Gastrocnemius medialis (tissue), 4 donors: ENCODE measurements at regions not wholly inside any gene's neighbourhood (a gene's known extent, or its start where the extent isn't known, plus 50 kb on each side); places are given as distances from the start of the nearest gene placed in this dataset.

Source experiments
- ATAC-seq, 2 donors: fragments of 150-250 bp; one replicate each; pipeline ENCODE4 v1.9.1; 2016
- DNase-seq, 2 donors: peaks; one replicate each; pipeline ENCODE4 v3.0.0-alpha.2; 2019
- H3K27ac ChIP-seq, 4 donors: fragments of 200-600 bp; sonication (generic); 1 replicate in 1 of 4; 2 replicates in 3 of 4; pipeline ENCODE4 v1.5.1; 2016 to 2018; ENCODE audit warnings: mild to moderate bottlenecking in 2 of 4, moderate library complexity in 1 of 4
- H3K27me3 ChIP-seq, 3 donors: fragments of 200-600 bp; sonication (generic) in 2 of 3; 1 replicate in 1 of 3; 2 replicates in 2 of 3; pipeline versions ENCODE4 v1.5.1 to v1.6.0; 2016 to 2019; ENCODE audit warnings: mild to moderate bottlenecking in 1 of 3, moderate library complexity in 1 of 3
- H3K36me3 ChIP-seq, 2 donors: fragments of 200-600 bp; sonication (generic) in 1 of 2; one replicate each; pipeline ENCODE4 v1.5.1; 2017 to 2018
- H3K4me1 ChIP-seq, 2 donors: fragments of 200-600 bp; sonication (generic) in 1 of 2; one replicate each; pipeline ENCODE4 v1.5.1; 2016 to 2017; ENCODE audit warnings: mild to moderate bottlenecking in 2 of 2
- H3K4me3 ChIP-seq, 4 donors: fragments of 200-600 bp; sonication (generic) in 3 of 4; 1 replicate in 1 of 4; 2 replicates in 3 of 4; pipeline ENCODE4 v1.5.1; 2016 to 2019; ENCODE audit warnings: mild to moderate bottlenecking in 2 of 4
- H3K9me3 ChIP-seq, 3 donors: fragments of 200-600 bp; sonication (generic) in 2 of 3; 1 replicate in 1 of 3; 2 replicates in 2 of 3; pipeline ENCODE4 v1.5.1; 2016 to 2019
- POLR2A ChIP-seq, 2 donors: fragments of 450-650 bp; IDR thresholded peaks; one replicate each; pipeline ENCODE4 v1.6.1; 2017; ENCODE audit warnings: antibody characterized with exemption in 2 of 2, mild to moderate bottlenecking in 2 of 2, moderate library complexity in 2 of 2
- in situ Hi-C, 4 donors: fragments of 200-750 bp; cut with MboI; loops; one replicate each; pipeline versions ENCODE4 v1.15.0 to v1.8.0; 2017; ENCODE audit warnings: low sequenced_read_pairs in 4 of 4
- intact Hi-C: fragments of 100-400 bp; cut with DNase I; formaldehyde crosslinking; loops from one replicate; pipeline ENCODE4 v1.15.1; 2023; ENCODE audit warnings: low total_unique reads
- TF ChIP-seq, protein P1 (sequence below), 5 experiments: fragments of 450-650 bp in 3 of 5; fragments of 200-600 bp in 2 of 5; sonication (generic) in 2 of 5; IDR thresholded peaks in 4 of 5; conservative IDR thresholded peaks in 1 of 5; 1 replicate in 4 of 5; 2 replicates in 1 of 5; pipeline ENCODE4 v1.5.1; 2016 to 2019; ENCODE audit warnings: antibody characterized with exemption in 5 of 5, mild to moderate bottlenecking in 3 of 5, moderate library complexity in 3 of 5

DNA sequence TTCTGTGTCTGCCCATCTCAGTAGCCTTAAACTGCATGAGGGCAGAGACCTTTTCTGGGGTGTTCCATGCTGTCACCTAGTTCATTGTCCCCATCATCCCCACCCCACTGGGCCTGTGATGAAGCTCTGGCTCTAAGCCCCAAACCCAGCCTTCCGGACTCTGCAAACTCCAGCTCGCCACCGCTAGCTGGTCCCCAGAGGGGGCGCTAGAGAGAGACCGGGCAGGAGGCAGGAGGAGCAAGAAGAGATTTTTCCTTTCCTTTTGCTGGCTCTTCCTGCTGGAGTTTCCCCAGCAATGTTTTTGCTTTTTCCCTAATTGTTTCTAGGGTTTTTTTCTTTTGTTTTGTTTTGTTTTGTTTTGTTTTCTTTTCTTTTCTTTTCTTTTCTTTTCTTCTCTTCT is 234.4 kb downstream of the TEX36 start:
- TF ChIP-seq, protein P1, sequence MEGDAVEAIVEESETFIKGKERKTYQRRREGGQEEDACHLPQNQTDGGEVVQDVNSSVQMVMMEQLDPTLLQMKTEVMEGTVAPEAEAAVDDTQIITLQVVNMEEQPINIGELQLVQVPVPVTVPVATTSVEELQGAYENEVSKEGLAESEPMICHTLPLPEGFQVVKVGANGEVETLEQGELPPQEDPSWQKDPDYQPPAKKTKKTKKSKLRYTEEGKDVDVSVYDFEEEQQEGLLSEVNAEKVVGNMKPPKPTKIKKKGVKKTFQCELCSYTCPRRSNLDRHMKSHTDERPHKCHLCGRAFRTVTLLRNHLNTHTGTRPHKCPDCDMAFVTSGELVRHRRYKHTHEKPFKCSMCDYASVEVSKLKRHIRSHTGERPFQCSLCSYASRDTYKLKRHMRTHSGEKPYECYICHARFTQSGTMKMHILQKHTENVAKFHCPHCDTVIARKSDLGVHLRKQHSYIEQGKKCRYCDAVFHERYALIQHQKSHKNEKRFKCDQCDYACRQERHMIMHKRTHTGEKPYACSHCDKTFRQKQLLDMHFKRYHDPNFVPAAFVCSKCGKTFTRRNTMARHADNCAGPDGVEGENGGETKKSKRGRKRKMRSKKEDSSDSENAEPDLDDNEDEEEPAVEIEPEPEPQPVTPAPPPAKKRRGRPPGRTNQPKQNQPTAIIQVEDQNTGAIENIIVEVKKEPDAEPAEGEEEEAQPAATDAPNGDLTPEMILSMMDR (IDR thresholded peaks at IDR 0.05 in 4 of 5, conservative IDR thresholded peaks at IDR 0.05 in 1 of 5), result no peak
- TF ChIP-seq POLR2A (IDR thresholded peaks at IDR 0.05), result no peak
- no peak overlapping the region for H3K4me3 ChIP-seq
- peaks cover 0 to 3% (median 0%) of the 10 kb centered on the region in 3 donors for H3K27me3 ChIP-seq
- H3K27ac ChIP-seq, result no peak overlapping the region
- DNase-seq (no peak), ATAC-seq (no peak)
- no peaks in the 10 kb centered on the region for H3K4me1 ChIP-seq
- no peaks in the 10 kb centered on the region for H3K36me3 ChIP-seq
- no peaks in the 10 kb centered on the region for H3K9me3 ChIP-seq
- intact Hi-C loops (no loop called here), in situ Hi-C loops (no loop called here)

DNA sequence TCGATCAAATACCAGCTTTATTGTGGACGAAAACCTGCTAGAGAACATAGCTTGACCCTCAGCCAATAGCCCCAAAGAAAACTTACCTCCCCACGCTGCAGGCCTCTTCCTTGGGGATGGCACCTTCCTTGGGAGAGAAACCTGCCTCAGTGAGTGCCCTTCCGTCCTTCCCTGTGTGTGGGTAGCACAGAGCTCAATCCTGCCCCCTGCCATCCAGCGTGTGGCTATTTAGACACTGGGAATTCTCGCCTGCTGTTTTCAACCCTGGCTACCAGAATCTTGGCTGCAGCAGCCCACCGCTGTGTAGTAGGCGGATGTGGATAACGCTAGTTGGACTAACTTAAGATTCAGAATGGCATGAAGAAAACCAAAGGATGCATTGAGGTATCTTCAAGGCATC is 238.2 kb downstream of the TEX36 start:
- ATAC-seq (no peak), DNase-seq (no peak)
- Histone ChIP-seq H3K27me3 (no peaks in the 10 kb centered on the region), H3K9me3 (no peaks in the 10 kb centered on the region), H3K4me3 (no peak overlapping the region), H3K4me1 (no peaks in the 10 kb centered on the region), H3K36me3 (no peaks in the 10 kb centered on the region), H3K27ac (no peak overlapping the region)
- no peak for TF ChIP-seq POLR2A (IDR thresholded peaks at IDR 0.05)
- TF ChIP-seq, protein P1 (IDR thresholded peaks at IDR 0.05 in 4 of 5, conservative IDR thresholded peaks at IDR 0.05 in 1 of 5), result no peak
- intact Hi-C loops, result no loop called here
- in situ Hi-C loops, result no loop called here

DNA sequence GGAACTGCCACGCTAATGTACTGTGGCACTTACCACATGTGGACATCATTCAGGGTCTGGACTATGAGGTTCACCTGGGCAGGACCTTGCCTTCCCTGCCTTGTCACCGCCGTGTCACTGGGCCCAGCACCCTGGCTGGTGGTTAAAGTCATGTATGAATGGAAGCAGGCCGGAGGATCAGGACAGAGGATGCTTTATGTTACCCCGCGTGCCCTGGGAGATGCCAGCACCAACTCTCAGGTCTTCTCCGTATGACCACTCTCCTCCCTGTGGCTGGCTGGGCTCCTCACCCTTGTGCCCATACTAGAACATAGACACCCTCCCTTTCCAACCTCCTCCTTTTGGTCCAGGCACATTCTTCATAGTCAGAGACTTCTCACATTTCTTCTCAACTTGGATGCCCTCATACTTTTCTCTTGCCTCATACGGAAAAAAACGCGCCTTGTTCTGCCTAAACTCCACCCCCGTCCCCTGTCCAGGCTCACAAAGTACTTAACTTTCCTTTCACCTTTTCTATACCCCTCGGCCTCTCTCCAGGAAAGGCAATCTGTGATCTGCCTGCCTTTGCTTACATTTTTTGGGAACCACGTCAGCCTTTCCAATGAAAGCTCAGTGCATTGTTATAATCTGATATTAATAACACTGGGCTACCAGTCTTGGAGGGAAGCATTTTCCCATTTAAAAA is 240.0 kb downstream of the TEX36 start:
- ATAC-seq, result no peak
- H3K27ac ChIP-seq, result no peak overlapping the region
- no peak for TF ChIP-seq POLR2A (IDR thresholded peaks at IDR 0.05)
- TF ChIP-seq, protein P1 (IDR thresholded peaks at IDR 0.05 in 4 of 5, conservative IDR thresholded peaks at IDR 0.05 in 1 of 5), result no peak
- peaks cover 0 to 4% (median 0%) of the 10 kb centered on the region in 3 donors for H3K27me3 ChIP-seq
- no peaks in the 10 kb centered on the region for H3K36me3 ChIP-seq
- no peak for DNase-seq
- H3K9me3 ChIP-seq, result no peaks in the 10 kb centered on the region
- in situ Hi-C loops (no loop called here), intact Hi-C loops (no loop called here)
- H3K4me1 ChIP-seq, result no peaks in the 10 kb centered on the region
- no peak overlapping the region for H3K4me3 ChIP-seq

DNA sequence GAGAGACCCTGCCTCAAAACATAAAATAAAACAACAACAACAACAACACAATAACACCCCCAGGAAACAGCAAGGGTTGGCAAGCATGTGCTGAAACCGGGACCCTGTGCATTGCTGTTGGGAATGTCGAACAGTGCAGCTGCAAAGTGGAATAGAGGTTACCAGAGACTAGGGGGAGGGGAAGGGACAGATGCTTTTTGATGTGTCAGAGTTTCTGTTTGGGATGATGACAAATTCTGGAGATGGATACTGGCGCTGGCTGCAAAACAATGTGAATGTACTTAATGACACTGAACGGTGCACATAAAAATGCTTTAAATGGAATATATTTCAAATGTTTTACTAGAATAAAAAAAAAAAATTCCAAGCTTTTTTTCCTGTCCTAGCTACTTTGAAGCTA is 241.8 kb downstream of the TEX36 start:
- H3K4me1 ChIP-seq, result no peaks in the 10 kb centered on the region
- in situ Hi-C loops, result no loop called here
- H3K9me3 ChIP-seq, result no peaks in the 10 kb centered on the region
- TF ChIP-seq POLR2A (IDR thresholded peaks at IDR 0.05), result no peak
- TF ChIP-seq, protein P1 (IDR thresholded peaks at IDR 0.05 in 4 of 5, conservative IDR thresholded peaks at IDR 0.05 in 1 of 5), result no peak
- no peaks in the 10 kb centered on the region for H3K36me3 ChIP-seq
- H3K27ac ChIP-seq, result no peak overlapping the region
- peaks cover 0 to 4% (median 0%) of the 10 kb centered on the region in 3 donors for H3K27me3 ChIP-seq
- intact Hi-C loops, result no loop called here
- DNase-seq (no peak), ATAC-seq (no peak)
- H3K4me3 ChIP-seq, result no peak overlapping the region

DNA sequence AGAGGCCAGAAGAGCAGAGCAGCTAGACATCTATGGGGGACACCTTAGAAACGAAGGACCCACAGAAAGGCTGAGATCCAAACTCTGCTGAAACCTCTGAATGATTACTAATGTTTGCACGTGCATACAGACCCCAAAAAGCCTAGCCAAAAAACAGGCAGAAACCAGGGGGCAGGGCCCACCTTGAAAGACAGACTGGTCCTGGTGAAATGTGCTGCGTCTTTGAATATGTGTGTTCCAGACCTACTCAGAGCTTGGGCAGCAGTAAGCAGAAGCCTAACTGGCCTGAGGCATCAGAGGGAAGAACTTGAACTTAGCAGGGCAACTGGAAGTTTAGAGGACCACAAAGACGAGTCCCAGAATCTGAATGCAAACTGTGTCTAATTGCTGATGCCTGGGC is 251.8 kb downstream of the TEX36 start:
- H3K4me1 ChIP-seq, result no peaks in the 10 kb centered on the region
- in situ Hi-C loops (no loop called here), intact Hi-C loops (no loop called here)
- no peak overlapping the region for H3K27ac ChIP-seq
- no peak for TF ChIP-seq POLR2A (IDR thresholded peaks at IDR 0.05)
- TF ChIP-seq, protein P1 (IDR thresholded peaks at IDR 0.05 in 4 of 5, conservative IDR thresholded peaks at IDR 0.05 in 1 of 5), result no peak
- no peaks in the 10 kb centered on the region for H3K36me3 ChIP-seq
- no peaks in the 10 kb centered on the region for H3K27me3 ChIP-seq
- DNase-seq (no peak), ATAC-seq (no peak)
- no peak overlapping the region for H3K4me3 ChIP-seq
- H3K9me3 ChIP-seq, result no peaks in the 10 kb centered on the region
